ENCODE measurements at regions not wholly inside any gene's neighbourhood (a gene's known extent, or its start where the extent isn't known, plus 50 kb on each side); places are given as distances from the start of the nearest gene placed in this dataset.
"Not testable (repeated sequence)": the region's sequence is repeated elsewhere in the genome, so short reads cannot be mapped to it uniquely, and the experiment has no call there.

- CTCF ChIA-PET = no interaction called here
- DNase-seq = no peak
- Mint-ChIP-seq H3K4me1 (ENCODE audit: low read depth) (no peaks in the 10 kb centered on the region), H3K36me3 (ENCODE audit: low read depth) (no peaks in the 10 kb centered on the region), H3K27me3 (ENCODE audit: low read depth) (no peaks in the 10 kb centered on the region), H3K4me3 (no peak overlapping the region), H3K27ac (no peak overlapping the region), H3K9me3 (ENCODE audit: insufficient read depth) (no peaks in the 10 kb centered on the region)
- ATAC-seq = no peak
- POLR2A ChIA-PET = no interaction called here
Measured at GRCh38 chr16:77041468-77041867, 149.5 kb upstream of the MON1B start.

GRCh38 chr16:77043076-77043475 is 147.9 kb upstream of the MON1B start:
- POLR2A ChIA-PET = no interaction called here
- Mint-ChIP-seq H3K27ac (no peak overlapping the region), H3K4me1 (ENCODE audit: low read depth) (no peaks in the 10 kb centered on the region), H3K27me3 (ENCODE audit: low read depth) (no peaks in the 10 kb centered on the region), H3K9me3 (ENCODE audit: insufficient read depth) (no peaks in the 10 kb centered on the region), H3K36me3 (ENCODE audit: low read depth) (no peaks in the 10 kb centered on the region), H3K4me3 (no peak overlapping the region)
- CTCF ChIA-PET = no interaction called here
- DNase-seq = no peak
- ATAC-seq = no peak

GRCh38 chr16:77046206-77046605 is 144.8 kb upstream of the MON1B start:
- ChIA-PET POLR2A (no interaction called here), CTCF (no interaction called here)
- DNase-seq (no peak), ATAC-seq (no peak)
- Mint-ChIP-seq H3K27ac (no peak overlapping the region), H3K9me3 (ENCODE audit: insufficient read depth) (no peaks in the 10 kb centered on the region), H3K4me1 (ENCODE audit: low read depth) (no peaks in the 10 kb centered on the region), H3K4me3 (no peak overlapping the region), H3K27me3 (ENCODE audit: low read depth) (no peaks in the 10 kb centered on the region), H3K36me3 (ENCODE audit: low read depth) (no peaks in the 10 kb centered on the region)

GRCh38 chr16:77048085-77048484 is 142.9 kb upstream of the MON1B start:
- DNase-seq (no peak), ATAC-seq (no peak)
- no peaks in the 10 kb centered on the region for H3K4me1 Mint-ChIP-seq (ENCODE audit: low read depth)
- POLR2A ChIA-PET = no interaction called here
- no peaks in the 10 kb centered on the region for H3K27me3 Mint-ChIP-seq (ENCODE audit: low read depth)
- no peak overlapping the region for H3K27ac Mint-ChIP-seq
- H3K9me3 Mint-ChIP-seq (ENCODE audit: insufficient read depth) = no peaks in the 10 kb centered on the region
- H3K4me3 Mint-ChIP-seq = no peak overlapping the region
- H3K36me3 Mint-ChIP-seq (ENCODE audit: low read depth) = no peaks in the 10 kb centered on the region
- CTCF ChIA-PET = no interaction called here

GRCh38 chr16:77049577-77049976 is 141.4 kb upstream of the MON1B start:
- CTCF ChIA-PET = no interaction called here
- H3K27ac Mint-ChIP-seq = no peak overlapping the region

DNA sequence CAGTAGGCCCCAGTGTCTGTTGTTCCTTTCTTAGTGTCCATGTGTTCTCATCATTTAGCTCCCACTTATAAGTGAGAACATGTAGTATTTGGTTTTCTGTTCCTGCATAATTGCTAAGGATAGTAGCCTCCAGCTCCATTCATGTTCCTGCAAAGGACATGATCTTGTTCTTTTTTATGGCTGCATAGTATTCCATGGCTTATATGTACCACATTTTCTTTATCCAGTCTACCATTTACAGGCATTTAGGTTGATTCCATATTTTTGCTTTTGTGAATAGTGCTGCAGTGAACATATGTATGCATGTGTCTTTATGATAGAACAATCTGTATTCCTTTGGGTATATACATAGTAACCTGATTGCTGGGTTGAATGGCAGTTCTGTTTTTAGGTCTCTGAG is 134.4 kb upstream of the MON1B start:
- H3K4me3 Mint-ChIP-seq; ATAC-seq; H3K27ac Mint-ChIP-seq; CTCF ChIA-PET; H3K4me1 Mint-ChIP-seq (ENCODE audit: low read depth); H3K36me3 Mint-ChIP-seq (ENCODE audit: low read depth); H3K27me3 Mint-ChIP-seq (ENCODE audit: low read depth); POLR2A ChIA-PET; DNase-seq; H3K9me3 Mint-ChIP-seq (ENCODE audit: insufficient read depth): not testable (repeated sequence)

More at GRCh38 chr16:77049577-77049976, 141.4 kb upstream of the MON1B start:
- Mint-ChIP-seq H3K27me3 (ENCODE audit: low read depth) (no peaks in the 10 kb centered on the region), H3K9me3 (ENCODE audit: insufficient read depth) (no peaks in the 10 kb centered on the region), H3K4me3 (no peak overlapping the region), H3K4me1 (ENCODE audit: low read depth) (no peaks in the 10 kb centered on the region), H3K36me3 (ENCODE audit: low read depth) (no peaks in the 10 kb centered on the region)
- no peak for DNase-seq
- ATAC-seq = no peak
- POLR2A ChIA-PET = no interaction called here

DNA sequence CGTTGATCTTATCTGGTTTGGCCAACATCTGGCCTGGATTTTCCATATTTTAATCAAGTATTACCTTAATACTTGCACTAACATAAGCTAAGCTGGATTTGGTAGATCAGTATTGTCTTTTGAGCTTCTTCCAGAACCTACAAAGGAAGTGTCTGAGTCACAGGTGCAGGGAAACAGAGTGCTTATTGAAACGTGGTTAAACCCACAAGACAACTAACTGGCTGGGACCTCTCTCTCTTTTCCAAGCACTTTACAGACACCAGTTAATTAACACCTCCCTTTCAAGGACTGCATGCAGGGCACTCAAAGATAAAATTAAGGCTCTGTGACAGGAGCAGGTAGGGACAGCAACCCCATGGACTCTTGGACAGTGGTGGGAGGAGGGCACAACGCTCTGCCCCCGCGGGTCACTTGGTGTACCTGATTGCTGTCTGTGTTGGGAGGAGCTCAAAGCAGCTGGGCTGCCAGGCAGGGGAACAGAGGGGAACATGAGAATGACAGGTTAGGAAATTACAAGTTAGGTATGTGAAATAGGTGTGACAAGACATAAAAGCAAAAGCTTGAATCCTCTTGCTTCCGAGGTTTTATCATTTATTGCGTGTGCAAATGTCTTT is 133.7 kb upstream of the MON1B start:
- H3K27me3 Mint-ChIP-seq (ENCODE audit: low read depth) = no peaks in the 10 kb centered on the region
- no peak for DNase-seq
- ChIA-PET POLR2A (interaction anchor here (0.5 kb wide), 1 partner anchor 163 kb away, joined by 3 read pairs; no protein-coding TSS in a partner anchor), CTCF (no interaction called here)
- H3K27ac Mint-ChIP-seq = no peak overlapping the region
- no peak overlapping the region for H3K4me3 Mint-ChIP-seq
- no peaks in the 10 kb centered on the region for H3K9me3 Mint-ChIP-seq (ENCODE audit: insufficient read depth)
- no peak for ATAC-seq
- no peaks in the 10 kb centered on the region for H3K4me1 Mint-ChIP-seq (ENCODE audit: low read depth)
- no peaks in the 10 kb centered on the region for H3K36me3 Mint-ChIP-seq (ENCODE audit: low read depth)

GRCh38 chr16:77059446-77059845 is 131.5 kb upstream of the MON1B start:
- H3K27me3 Mint-ChIP-seq (ENCODE audit: low read depth) = no peaks in the 10 kb centered on the region

DNA sequence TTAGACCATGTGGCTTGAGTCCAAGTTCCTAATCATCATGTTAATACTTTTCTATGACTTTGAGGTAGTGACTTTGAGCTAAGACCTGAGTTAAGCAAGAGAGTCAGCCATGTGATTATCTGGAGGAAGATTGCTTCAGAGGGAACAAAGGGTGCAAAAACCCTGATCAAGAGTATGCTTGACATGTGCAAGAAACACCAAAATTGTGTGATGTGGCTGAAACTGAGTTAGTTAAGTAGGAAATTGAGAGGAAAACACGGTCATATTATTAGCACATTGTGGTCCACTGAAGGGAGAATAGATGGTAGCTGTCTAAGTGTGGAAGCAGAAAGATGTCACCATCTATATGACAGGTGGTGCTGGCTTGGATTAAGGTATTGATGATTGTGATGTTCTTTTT is 130.4 kb upstream of the MON1B start:
- DNase-seq = no peak
- Mint-ChIP-seq H3K4me1 (ENCODE audit: low read depth) (no peaks in the 10 kb centered on the region), H3K36me3 (ENCODE audit: low read depth) (no peaks in the 10 kb centered on the region), H3K27ac (no peak overlapping the region), H3K4me3 (no peak overlapping the region), H3K27me3 (ENCODE audit: low read depth) (no peaks in the 10 kb centered on the region), H3K9me3 (ENCODE audit: insufficient read depth) (no peaks in the 10 kb centered on the region)
- POLR2A ChIA-PET = no interaction called here
- CTCF ChIA-PET = no interaction called here
- no peak for ATAC-seq

More at GRCh38 chr16:77059446-77059845, 131.5 kb upstream of the MON1B start:
- ChIA-PET POLR2A (no interaction called here), CTCF (no interaction called here)
- Mint-ChIP-seq H3K4me3 (no peak overlapping the region), H3K4me1 (ENCODE audit: low read depth) (no peaks in the 10 kb centered on the region), H3K27ac (no peak overlapping the region), H3K9me3 (ENCODE audit: insufficient read depth) (no peaks in the 10 kb centered on the region), H3K36me3 (ENCODE audit: low read depth) (no peaks in the 10 kb centered on the region)
- DNase-seq (no peak), ATAC-seq (no peak)

GRCh38 chr16:77062878-77063675 is 127.9 kb upstream of the MON1B start:
- no peak for ATAC-seq
- no peaks in the 10 kb centered on the region for H3K9me3 Mint-ChIP-seq (ENCODE audit: insufficient read depth)
- ChIA-PET POLR2A (no interaction called here), CTCF (no interaction called here)
- no peaks in the 10 kb centered on the region for H3K27me3 Mint-ChIP-seq (ENCODE audit: low read depth)
- no peaks in the 10 kb centered on the region for H3K36me3 Mint-ChIP-seq (ENCODE audit: low read depth)
- H3K4me3 Mint-ChIP-seq = no peak overlapping the region
- DNase-seq = no peak
- H3K4me1 Mint-ChIP-seq (ENCODE audit: low read depth) = no peaks in the 10 kb centered on the region
- no peak overlapping the region for H3K27ac Mint-ChIP-seq

DNA sequence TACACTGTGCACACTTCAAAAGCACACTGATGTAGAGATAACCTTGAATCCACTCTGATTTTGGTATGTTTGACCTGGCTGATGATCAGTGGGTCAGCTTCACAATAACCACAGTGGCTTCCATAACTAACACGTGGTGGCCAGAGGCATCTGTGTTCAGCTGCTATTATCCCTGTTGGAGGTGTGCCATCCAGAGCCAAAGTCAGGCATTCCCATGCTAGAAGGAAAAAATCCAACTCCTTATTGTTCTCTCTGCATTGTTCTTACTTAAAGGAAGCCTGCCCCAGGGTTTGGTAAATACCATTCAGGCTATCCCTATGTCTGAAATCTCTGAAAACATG is 127.3 kb upstream of the MON1B start:
- H3K27ac Mint-ChIP-seq = no peak overlapping the region
- ATAC-seq (no peak), DNase-seq (no peak)
- H3K36me3 Mint-ChIP-seq (ENCODE audit: low read depth) = no peaks in the 10 kb centered on the region
- no peaks in the 10 kb centered on the region for H3K27me3 Mint-ChIP-seq (ENCODE audit: low read depth)
- no peak overlapping the region for H3K4me3 Mint-ChIP-seq
- ChIA-PET POLR2A (no interaction called here), CTCF (no interaction called here)
- H3K4me1 Mint-ChIP-seq (ENCODE audit: low read depth) = no peaks in the 10 kb centered on the region
- H3K9me3 Mint-ChIP-seq (ENCODE audit: insufficient read depth) = no peaks in the 10 kb centered on the region

DNA sequence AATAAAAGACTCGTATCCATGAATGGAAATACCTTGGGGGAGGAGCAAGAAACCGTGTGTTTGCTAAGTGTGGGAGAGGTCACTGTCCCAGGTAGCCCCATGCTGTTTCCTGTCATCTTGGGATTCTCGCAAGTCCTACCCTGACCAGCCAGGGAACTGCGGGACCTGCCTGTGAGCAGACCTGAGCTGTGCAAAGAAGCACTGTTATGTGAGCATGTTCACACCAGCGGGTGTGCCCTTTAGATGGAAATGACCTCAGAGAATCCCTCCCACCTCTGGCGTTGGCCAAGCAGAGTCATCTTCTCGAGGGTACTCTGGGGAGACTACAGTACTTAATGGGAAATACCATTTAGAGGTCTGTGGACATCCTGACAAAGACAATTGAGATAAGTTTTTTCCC is 127.0 kb upstream of the MON1B start:
- ATAC-seq = no peak
- H3K36me3 Mint-ChIP-seq (ENCODE audit: low read depth) = no peaks in the 10 kb centered on the region
- CTCF ChIA-PET = no interaction called here
- H3K4me3 Mint-ChIP-seq = no peak overlapping the region
- H3K27ac Mint-ChIP-seq = no peak overlapping the region
- no peaks in the 10 kb centered on the region for H3K27me3 Mint-ChIP-seq (ENCODE audit: low read depth)
- POLR2A ChIA-PET = no interaction called here
- H3K9me3 Mint-ChIP-seq (ENCODE audit: insufficient read depth) = no peaks in the 10 kb centered on the region
- no peaks in the 10 kb centered on the region for H3K4me1 Mint-ChIP-seq (ENCODE audit: low read depth)
- DNase-seq = no peak
